K562 (cell line): ENCODE measurements at regions not wholly inside any gene's neighbourhood (a gene's known extent, or its start where the extent isn't known, plus 50 kb on each side); places are given as distances from the start of the nearest gene placed in this dataset.

ENCODE experiments used
- ATAC-seq: fragments of 200-7000 bp; cut with Tn5 transposase; 3 replicates; pipeline ENCODE4 v1.9.1; 2020; ENCODE audit warnings: moderate library complexity
- BruUV-seq: library from RNA; stranded (reverse); fragments of 400-500 nt; replicated peaks from 2 replicates; lab custom pipeline; 2021; lab: Mats Ljungman, UMichigan
- CTCF ChIA-PET: fragments of 300-600 bp; formaldehyde crosslinking; extraction: SDS; loops from one replicate; lab custom pipeline; 2021; ENCODE audit warnings: low intra/inter-chr PET ratio; lab: Yijun Ruan, JAX
- POLR2A ChIA-PET: fragments of 300-600, 350-650 bp; sonication (Branson Sonifier 250); formaldehyde crosslinking; extraction: SDS; loops from one replicate; lab custom pipeline; 2021; ENCODE audit warnings: antibody characterized with exemption, inconsistent platforms; lab: Yijun Ruan, JAX
- DNase-seq, 4 experiments: peaks; one replicate each; pipeline versions ENCODE4 v3.0.0 to v3.0.0-alpha.2; 2011 to 2018; ENCODE audit warnings: low spot score in 3 of 4, mixed read lengths in 3 of 4; ENCODE audit errors: extremely low read depth in 1 of 4
- FAIRE-seq: peaks from 2 replicates; lab custom pipeline; 2011; peaks lifted over from hg19 to GRCh38; lab: Jason Lieb, UNC
- H2AFZ ChIP-seq: 2 replicates; pipeline ENCODE4 v1.6.0; 2011; ENCODE audit warnings: low read depth, low read length, control low read depth, inconsistent platforms
- H3K27ac ChIP-seq: fragments of 200-600 bp; 3 replicates; pipeline ENCODE4 v1.8.0; 2011; ENCODE audit warnings: low read depth, mild to moderate bottlenecking, control low read depth, inconsistent platforms, low read length, moderate library complexity, mixed read lengths; ENCODE audit errors: extremely low read depth
- H3K27me3 ChIP-seq, 2 experiments: fragments of 300-600 bp in 1 of 2; 2 replicates in 1 of 2; 3 replicates in 1 of 2; pipeline versions ENCODE4 v1.6.0 to v1.8.0; 2011; ENCODE audit warnings: inconsistent platforms in 2 of 2, low read length in 2 of 2, mild to moderate bottlenecking in 1 of 2, mixed read lengths in 1 of 2, moderate library complexity in 1 of 2; ENCODE audit not compliant: control insufficient read depth in 2 of 2, insufficient read depth in 2 of 2
- H3K36me3 ChIP-seq: fragments of 300-600 bp; 3 replicates; pipeline ENCODE4 v1.8.0; 2011; ENCODE audit warnings: mild to moderate bottlenecking, low read length, inconsistent platforms; ENCODE audit not compliant: control insufficient read depth, insufficient read depth
- H3K4me1 ChIP-seq, 2 experiments: fragments of 200-600 bp in 1 of 2; replicated peaks in 1 of 2; 2 replicates in 1 of 2; 3 replicates in 1 of 2; pipeline versions ENCODE4 v1.5.1 to v1.8.0; 2011; ENCODE audit warnings: inconsistent platforms in 2 of 2, low read length in 2 of 2, mild to moderate bottlenecking in 1 of 2, mixed read lengths in 1 of 2, moderate library complexity in 1 of 2; ENCODE audit not compliant: control insufficient read depth in 2 of 2, insufficient read depth in 2 of 2
- H3K4me2 ChIP-seq: 2 replicates; pipeline ENCODE4 v1.6.1; 2011; ENCODE audit warnings: low read length, control low read depth, inconsistent platforms, mixed read lengths; ENCODE audit not compliant: insufficient read depth
- H3K4me3 ChIP-seq: fragments of 200-600 bp; sonication (generic), shearing (Covaris generic); 2 replicates; pipeline ENCODE4 v1.5.1; 2016; ENCODE audit warnings: control low read depth, inconsistent platforms
- H3K79me2 ChIP-seq: fragments of 200-600 bp; 3 replicates; pipeline ENCODE4 v1.8.0; 2011; ENCODE audit warnings: low read length, inconsistent platforms; ENCODE audit not compliant: control insufficient read depth, insufficient read depth
- H3K9ac ChIP-seq, 2 experiments: 2 replicates each; pipeline versions ENCODE4 v1.6.0 to v1.6.1; 2011; ENCODE audit warnings: low read depth in 2 of 2, low read length in 2 of 2, control low read depth in 1 of 2, inconsistent platforms in 1 of 2, mild to moderate bottlenecking in 1 of 2, mixed read lengths in 1 of 2; ENCODE audit not compliant: insufficient read depth in 1 of 2
- H3K9me1 ChIP-seq: one replicate; pipeline ENCODE4 v1.6.0; 2011; ENCODE audit warnings: inconsistent platforms, mild to moderate bottlenecking, low read length, moderate library complexity; ENCODE audit not compliant: control insufficient read depth, insufficient read depth
- H3K9me3 ChIP-seq: replicated peaks from 2 replicates; pipeline ENCODE4 v1.5.1; 2011; ENCODE audit warnings: low read depth, low read length, inconsistent platforms; ENCODE audit not compliant: control insufficient read depth, insufficient read depth
- H4K20me1 ChIP-seq: replicated peaks from 2 replicates; pipeline ENCODE4 v1.6.1; 2011; ENCODE audit warnings: low read length, inconsistent platforms, mixed read lengths; ENCODE audit not compliant: control insufficient read depth, insufficient read depth
- ZNF764 ChIP-seq: fragments of 250-450 bp; sonication (Bioruptor Pico); IDR thresholded peaks from 2 replicates; pipeline ENCODE4 v1.4.0; 2020; ENCODE audit warnings: low read depth, mild to moderate bottlenecking, moderate library complexity
- WGBS: fragments of 100-300 bp; shearing (Covaris generic); methylation state at CpG from one replicate; pipeline ENCODE4 v1.1.6; 2016; ENCODE audit warnings: low coverage, mixed read lengths; ENCODE audit not compliant: insufficient coverage; ENCODE audit errors: missing lambda C conversion rate; 5-methylcytosine and 5-hydroxymethylcytosine counted together
- in situ Hi-C: fragments of 300-500 bp; cut with MboI; formaldehyde crosslinking; loops from 4 replicates; pipeline ENCODE4 v1.15.0; 2018; ENCODE audit warnings: inconsistent platforms, mixed read lengths
- intact Hi-C: fragments of 100-400 bp; cut with micrococcal nuclease; formaldehyde crosslinking; loops from 2 replicates; pipeline ENCODE4 v1.14.2; 2022
- TF ChIP-seq, protein P1 (sequence below): fragments of 450-650 bp; IDR thresholded peaks from 2 replicates; pipeline ENCODE4 v1.6.1; 2016; ENCODE audit warnings: borderline replicate concordance

- TF ChIP-seq, protein P1, sequence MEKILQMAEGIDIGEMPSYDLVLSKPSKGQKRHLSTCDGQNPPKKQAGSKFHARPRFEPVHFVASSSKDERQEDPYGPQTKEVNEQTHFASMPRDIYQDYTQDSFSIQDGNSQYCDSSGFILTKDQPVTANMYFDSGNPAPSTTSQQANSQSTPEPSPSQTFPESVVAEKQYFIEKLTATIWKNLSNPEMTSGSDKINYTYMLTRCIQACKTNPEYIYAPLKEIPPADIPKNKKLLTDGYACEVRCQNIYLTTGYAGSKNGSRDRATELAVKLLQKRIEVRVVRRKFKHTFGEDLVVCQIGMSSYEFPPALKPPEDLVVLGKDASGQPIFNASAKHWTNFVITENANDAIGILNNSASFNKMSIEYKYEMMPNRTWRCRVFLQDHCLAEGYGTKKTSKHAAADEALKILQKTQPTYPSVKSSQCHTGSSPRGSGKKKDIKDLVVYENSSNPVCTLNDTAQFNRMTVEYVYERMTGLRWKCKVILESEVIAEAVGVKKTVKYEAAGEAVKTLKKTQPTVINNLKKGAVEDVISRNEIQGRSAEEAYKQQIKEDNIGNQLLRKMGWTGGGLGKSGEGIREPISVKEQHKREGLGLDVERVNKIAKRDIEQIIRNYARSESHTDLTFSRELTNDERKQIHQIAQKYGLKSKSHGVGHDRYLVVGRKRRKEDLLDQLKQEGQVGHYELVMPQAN: no peak
These were observed 94.5 kb upstream of the DOCK9 start (continued) for GRCh38 chr13:99072356-99072755.

DNA sequence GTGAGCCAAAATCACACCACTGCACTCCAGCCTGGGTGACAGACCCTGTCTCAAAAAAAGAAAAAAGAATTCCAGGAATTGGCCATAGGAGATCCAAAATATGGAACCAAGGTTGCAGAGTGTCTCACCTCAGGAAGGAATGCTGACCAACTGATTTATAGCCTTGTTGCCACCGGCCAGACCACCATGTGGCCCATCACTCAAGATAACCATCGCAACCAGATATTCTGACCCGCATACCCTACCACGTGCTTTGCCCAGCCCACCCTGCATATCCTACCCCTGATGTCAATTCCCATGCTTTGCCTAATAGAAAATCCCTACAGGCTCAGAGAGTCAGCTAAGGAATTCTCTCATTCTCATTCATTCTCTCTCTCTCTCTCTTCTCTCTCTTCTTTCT is 95.1 kb upstream of the DOCK9 start:
- Histone ChIP-seq H3K27ac (no peak overlapping the region), H3K4me1 (peaks cover 6 to 11% of the 10 kb centered on the region in 2 experiments; a peak in 3 of 5 replicates), H3K27me3 (no peaks in the 10 kb centered on the region), H3K4me3 (no peak overlapping the region), H3K9ac (no peak overlapping the region), H3K9me1 (no peaks in the 10 kb centered on the region), H3K36me3 (peaks cover 8% of the 10 kb centered on the region; the same call in 1 of the 3 replicates), H3K79me2 (peaks cover 24% of the 10 kb centered on the region), H3K9me3 (peaks cover 2% of the 10 kb centered on the region; the same call in 1 of the 2 replicates), H2AFZ (no peak overlapping the region), H3K4me2 (no peak overlapping the region), H4K20me1 (no peaks in the 10 kb centered on the region)
- CTCF ChIA-PET: no interaction called here
- intact Hi-C loops: no loop called here
- in situ Hi-C loops: no loop called here
- no TSS peak for BruUV-seq
- no peak for TF ChIP-seq ZNF764 (CRISPR knock-in tag)
- WGBS: 83% methylated on average over 4 of the region's 4 CpGs
- no peak for ATAC-seq
- FAIRE-seq: no peak
- POLR2A ChIA-PET: no interaction called here
- DNase-seq: no peak
